SK-N-SH (cell line): ENCODE measurements at regions not wholly inside any gene's neighbourhood (a gene's known extent, or its start where the extent isn't known, plus 50 kb on each side); places are given as distances from the start of the nearest gene placed in this dataset.

Experiments used
- CTCF ChIP-seq: fragments of 200-600 bp; sonication (generic); IDR thresholded peaks from 2 replicates; pipeline ENCODE4 v1.6.1; 2017; ENCODE audit warnings: antibody characterized with exemption, mild to moderate bottlenecking, moderate library complexity
- EP300 ChIP-seq, 2 experiments: IDR thresholded peaks; 2 replicates each; pipeline versions ENCODE4 v1.4.0 to v1.6.1; 2012; ENCODE audit warnings: borderline replicate concordance in 1 of 2, low read depth in 1 of 2, low read length in 1 of 2
- GABPA ChIP-seq: IDR thresholded peaks from 2 replicates; pipeline ENCODE4 v1.4.0; 2012; ENCODE audit warnings: low read depth, mild to moderate bottlenecking
- MAX ChIP-seq: IDR thresholded peaks from 2 replicates; pipeline ENCODE4 v1.4.0; 2012; ENCODE audit warnings: low read depth
- NFIC ChIP-seq: IDR thresholded peaks from 2 replicates; pipeline ENCODE4 v1.4.0; 2012; ENCODE audit warnings: borderline replicate concordance
- POLR2AphosphoS5 ChIP-seq: IDR thresholded peaks from 2 replicates; pipeline ENCODE4 v1.6.1; 2012; ENCODE audit warnings: low read depth, low read length
- RAD21 ChIP-seq: IDR thresholded peaks from 2 replicates; pipeline ENCODE4 v1.6.1; 2012; ENCODE audit warnings: mild to moderate bottlenecking, low read length
- RCOR1 ChIP-seq: fragments of 150-350 bp; IDR thresholded peaks from 2 replicates; pipeline ENCODE4 v1.6.1; 2017; ENCODE audit warnings: antibody characterized with exemption, low read length
- REST ChIP-seq: IDR thresholded peaks from 2 replicates; pipeline ENCODE4 v1.6.1; 2012; ENCODE audit warnings: mild to moderate bottlenecking, low read depth, low read length, moderate library complexity
- SIN3A ChIP-seq: IDR thresholded peaks from 2 replicates; pipeline ENCODE4 v1.6.1; 2012; ENCODE audit warnings: low read depth, mild to moderate bottlenecking, low read length, moderate library complexity, borderline replicate concordance
- TEAD4 ChIP-seq: IDR thresholded peaks from 2 replicates; pipeline ENCODE4 v1.4.0; 2012; ENCODE audit warnings: mild to moderate bottlenecking, borderline replicate concordance; ENCODE audit not compliant: insufficient read depth
- ZBTB33 ChIP-seq: IDR thresholded peaks from 2 replicates; pipeline ENCODE4 v1.4.0; 2012; ENCODE audit warnings: low read depth, borderline replicate concordance

- TF ChIP-seq CTCF: no peak
- TF ChIP-seq RCOR1: no peak
- TF ChIP-seq EP300 (IDR thresholded peaks at IDR 0.05; ENCODE audit: borderline replicate concordance in 1 of 2, low read depth in 1 of 2, low read length in 1 of 2): no peak
- no peak for TF ChIP-seq ZBTB33
- TF ChIP-seq POLR2AphosphoS5: no peak
- TF ChIP-seq SIN3A: no peak
- TF ChIP-seq MAX: no peak
- no peak for TF ChIP-seq GABPA
- no peak for TF ChIP-seq REST
- TF ChIP-seq RAD21: no peak
- no peak for TF ChIP-seq NFIC
- TF ChIP-seq TEAD4: no peak
Measured at GRCh38 chr13:55649485-55649884, 1491.2 kb upstream of the PRR20A start.
